WERI-Rb-1 (cell line): ENCODE measurements at regions not wholly inside any gene's neighbourhood (a gene's known extent, or its start where the extent isn't known, plus 50 kb on each side); places are given as distances from the start of the nearest gene placed in this dataset.

Experiments
- DNase-seq: peaks from one replicate; pipeline ENCODE4 v3.0.0-alpha.2; 2020
- H3K27ac ChIP-seq: fragments of 250-450 bp; sonication (Bioruptor Pico); 2 replicates; pipeline ENCODE4 v1.5.1; 2020; ENCODE audit warnings: mild to moderate bottlenecking, moderate library complexity
- H3K27me3 ChIP-seq: fragments of 250-450 bp; sonication (Bioruptor Pico); 2 replicates; pipeline ENCODE4 v1.5.1; 2021; ENCODE audit warnings: mild to moderate bottlenecking, low read depth, moderate library complexity; ENCODE audit not compliant: insufficient read depth, severe bottlenecking
- H3K36me3 ChIP-seq: fragments of 250-450 bp; sonication (Bioruptor Pico); 2 replicates; pipeline ENCODE4 v1.5.1; 2020; ENCODE audit warnings: mild to moderate bottlenecking, moderate library complexity
- H3K4me3 ChIP-seq: 2 replicates; pipeline ENCODE4 v1.5.1; 2011; ENCODE audit warnings: low read depth, mild to moderate bottlenecking, control low read depth, low read length
- H3K9me3 ChIP-seq: fragments of 250-450 bp; sonication (Bioruptor Pico); 2 replicates; pipeline ENCODE4 v1.5.1; 2021; ENCODE audit warnings: mild to moderate bottlenecking, moderate library complexity; ENCODE audit not compliant: severe bottlenecking
- TF ChIP-seq, protein P1 (sequence below): IDR thresholded peaks from 2 replicates; pipeline ENCODE4 v1.5.1; 2011; ENCODE audit warnings: low read depth, mild to moderate bottlenecking, control low read depth, inconsistent platforms, low read length

DNA sequence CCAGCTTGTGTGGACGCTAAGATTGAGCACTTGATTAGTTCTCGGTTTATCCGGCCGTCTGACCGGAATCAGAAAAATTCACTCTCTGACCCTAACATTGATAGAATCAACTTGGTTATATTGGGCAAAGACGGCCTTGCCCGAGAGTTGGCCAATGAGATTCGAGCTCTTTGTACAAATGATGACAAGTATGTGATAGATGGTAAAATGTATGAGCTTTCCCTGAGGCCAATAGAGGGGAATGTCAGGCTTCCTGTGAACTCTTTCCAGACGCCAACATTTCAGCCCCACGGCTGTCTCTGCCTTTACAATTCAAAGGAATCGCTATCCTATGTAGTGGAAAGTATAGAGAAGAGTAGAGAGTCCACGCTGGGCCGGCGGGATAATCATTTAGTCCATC lies 59.6 kb downstream of the ARHGAP35 start:
- no peak overlapping the region for H3K27ac ChIP-seq
- DNase-seq: no peak
- TF ChIP-seq, protein P1, sequence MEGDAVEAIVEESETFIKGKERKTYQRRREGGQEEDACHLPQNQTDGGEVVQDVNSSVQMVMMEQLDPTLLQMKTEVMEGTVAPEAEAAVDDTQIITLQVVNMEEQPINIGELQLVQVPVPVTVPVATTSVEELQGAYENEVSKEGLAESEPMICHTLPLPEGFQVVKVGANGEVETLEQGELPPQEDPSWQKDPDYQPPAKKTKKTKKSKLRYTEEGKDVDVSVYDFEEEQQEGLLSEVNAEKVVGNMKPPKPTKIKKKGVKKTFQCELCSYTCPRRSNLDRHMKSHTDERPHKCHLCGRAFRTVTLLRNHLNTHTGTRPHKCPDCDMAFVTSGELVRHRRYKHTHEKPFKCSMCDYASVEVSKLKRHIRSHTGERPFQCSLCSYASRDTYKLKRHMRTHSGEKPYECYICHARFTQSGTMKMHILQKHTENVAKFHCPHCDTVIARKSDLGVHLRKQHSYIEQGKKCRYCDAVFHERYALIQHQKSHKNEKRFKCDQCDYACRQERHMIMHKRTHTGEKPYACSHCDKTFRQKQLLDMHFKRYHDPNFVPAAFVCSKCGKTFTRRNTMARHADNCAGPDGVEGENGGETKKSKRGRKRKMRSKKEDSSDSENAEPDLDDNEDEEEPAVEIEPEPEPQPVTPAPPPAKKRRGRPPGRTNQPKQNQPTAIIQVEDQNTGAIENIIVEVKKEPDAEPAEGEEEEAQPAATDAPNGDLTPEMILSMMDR: no peak

DNA sequence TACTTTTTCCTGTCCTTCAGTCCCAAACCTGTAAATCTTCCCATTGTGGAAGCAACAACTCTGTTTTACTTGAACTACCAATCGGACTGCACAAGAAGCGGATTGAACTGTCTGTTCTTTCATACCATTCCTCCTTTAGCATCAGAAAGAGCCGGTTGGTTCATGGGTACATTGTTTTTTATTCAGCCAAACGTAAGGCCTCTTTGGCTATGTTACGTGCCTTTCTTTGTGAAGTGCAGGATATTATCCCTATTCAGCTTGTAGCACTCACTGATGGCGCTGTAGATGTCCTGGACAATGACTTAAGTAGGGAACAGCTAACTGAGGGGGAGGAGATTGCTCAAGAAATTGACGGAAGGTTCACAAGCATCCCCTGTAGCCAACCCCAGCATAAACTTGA lies 60.3 kb downstream of the ARHGAP35 start:
- H3K27ac ChIP-seq: no peak overlapping the region
- no peak overlapping the region for H3K4me3 ChIP-seq
- TF ChIP-seq, protein P1: no peak
- no peaks in the 10 kb centered on the region for H3K27me3 ChIP-seq
- H3K9me3 ChIP-seq: no peaks in the 10 kb centered on the region
- peaks cover 53% of the 10 kb centered on the region for H3K36me3 ChIP-seq
- DNase-seq: no peak

More for the DNA sequence above, 59.6 kb downstream of the ARHGAP35 start:
- H3K36me3 ChIP-seq: peaks cover 52% of the 10 kb centered on the region
- H3K27me3 ChIP-seq: no peaks in the 10 kb centered on the region
- H3K4me3 ChIP-seq: no peak overlapping the region
- H3K9me3 ChIP-seq: no peaks in the 10 kb centered on the region

DNA sequence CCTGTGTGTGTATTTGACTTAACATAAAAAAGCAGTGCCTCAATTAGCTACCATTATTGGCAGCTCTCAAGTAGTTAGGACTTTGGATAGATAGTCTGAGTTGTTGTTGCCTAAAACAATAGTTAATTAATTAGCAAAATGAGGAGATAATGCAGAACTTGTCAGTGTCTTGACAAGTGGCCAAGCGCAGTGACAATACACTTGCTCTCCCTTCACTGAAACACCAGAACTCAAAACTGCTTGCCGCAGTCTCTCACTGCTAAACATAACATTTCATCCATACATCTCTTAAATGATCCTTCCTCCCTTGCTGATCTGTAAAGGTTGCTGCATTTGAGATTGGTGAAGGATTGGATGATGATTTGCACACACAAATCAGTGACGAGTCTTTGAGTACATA lies 61.7 kb downstream of the ARHGAP35 start:
- TF ChIP-seq, protein P1: no peak
- no peaks in the 10 kb centered on the region for H3K9me3 ChIP-seq
- DNase-seq: no peak
- no peak overlapping the region for H3K4me3 ChIP-seq
- no peaks in the 10 kb centered on the region for H3K27me3 ChIP-seq
- no peak overlapping the region for H3K27ac ChIP-seq
- H3K36me3 ChIP-seq: peaks cover 53% of the 10 kb centered on the region

DNA sequence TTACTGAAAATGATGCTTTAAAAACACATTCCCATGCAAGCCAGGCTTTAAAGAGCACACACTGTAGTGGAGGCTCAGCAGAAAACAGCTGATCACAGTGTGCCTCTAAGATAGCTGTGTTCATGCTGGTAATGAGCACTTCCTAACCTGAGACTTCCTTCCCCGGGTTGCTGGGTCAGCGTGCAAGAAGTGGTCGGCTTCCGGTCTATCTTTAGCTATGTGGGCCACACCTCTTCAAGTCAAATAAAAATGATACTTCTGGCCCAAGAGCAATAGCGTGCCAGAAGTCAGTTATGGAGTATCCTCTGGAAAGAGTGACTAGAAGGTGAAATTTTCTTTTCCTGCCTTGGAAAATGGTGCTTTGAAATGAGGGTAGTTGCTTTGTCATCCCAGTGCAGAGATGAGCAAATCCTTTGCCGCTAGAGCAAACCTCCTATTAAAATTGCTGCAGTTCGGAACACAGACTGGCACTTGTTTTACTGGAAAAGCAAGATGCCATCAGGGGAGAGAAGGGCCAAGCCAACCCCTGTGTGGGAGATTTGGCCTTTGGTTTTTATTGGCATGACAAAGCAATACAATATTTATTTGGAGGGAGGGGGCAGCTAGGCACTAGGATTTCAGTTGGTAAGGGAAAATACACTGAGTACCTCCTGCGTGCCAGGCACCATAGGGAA lies 64.2 kb downstream of the ARHGAP35 start:
- TF ChIP-seq, protein P1: no peak
- no peaks in the 10 kb centered on the region for H3K9me3 ChIP-seq
- no peak for DNase-seq
- H3K27ac ChIP-seq: no peak overlapping the region
- H3K27me3 ChIP-seq: no peaks in the 10 kb centered on the region
- peaks cover 33% of the 10 kb centered on the region for H3K36me3 ChIP-seq
- no peak overlapping the region for H3K4me3 ChIP-seq

DNA sequence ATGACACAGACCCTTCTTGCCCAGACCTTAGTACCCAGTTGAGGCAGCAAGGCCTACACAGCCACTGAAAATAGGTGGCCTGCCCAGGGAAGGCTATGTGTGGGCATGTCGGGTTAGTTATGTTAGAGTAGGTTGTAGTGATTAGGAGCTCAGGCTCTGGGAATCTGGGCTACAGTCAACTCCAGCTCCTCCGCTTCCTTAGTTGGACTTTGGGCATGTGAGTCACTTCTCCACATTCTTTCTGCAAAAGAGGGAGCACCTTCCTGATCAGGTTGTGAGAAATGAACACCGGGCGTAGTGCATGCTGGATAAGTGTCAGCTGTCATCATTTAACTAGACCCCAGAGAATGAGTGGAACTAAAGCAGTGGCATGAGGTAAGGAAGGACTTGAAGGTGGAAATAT lies 64.8 kb downstream of the ARHGAP35 start:
- Histone ChIP-seq H3K4me3 (no peak overlapping the region), H3K36me3 (peaks cover 27% of the 10 kb centered on the region), H3K27me3 (no peaks in the 10 kb centered on the region), H3K27ac (no peak overlapping the region), H3K9me3 (no peaks in the 10 kb centered on the region)
- TF ChIP-seq, protein P1: no peak
- no peak for DNase-seq
